Osteocyte (in vitro differentiated cells): ENCODE measurements at regions not wholly inside any gene's neighbourhood (a gene's known extent, or its start where the extent isn't known, plus 50 kb on each side); places are given as distances from the start of the nearest gene placed in this dataset.

Source experiments
- DNase-seq: peaks from one replicate; pipeline ENCODE4 v3.0.0; 2021; ENCODE audit warnings: mixed read lengths; ENCODE audit not compliant: unreplicated experiment; ENCODE audit errors: extremely low spot score
- H3K27ac Mint-ChIP-seq: one replicate; pipeline ENCODE4 v1.8.0; 2021; ENCODE audit warnings: mild to moderate bottlenecking, mixed read lengths; ENCODE audit not compliant: unreplicated experiment
- H3K27me3 Mint-ChIP-seq: one replicate; pipeline ENCODE4 v1.8.0; 2021; ENCODE audit warnings: mixed read lengths; ENCODE audit not compliant: unreplicated experiment
- H3K36me3 Mint-ChIP-seq: one replicate; pipeline ENCODE4 v1.8.0; 2021; ENCODE audit warnings: mixed read lengths; ENCODE audit not compliant: unreplicated experiment
- H3K4me1 Mint-ChIP-seq: one replicate; pipeline ENCODE4 v1.8.0; 2021; ENCODE audit warnings: mixed read lengths; ENCODE audit not compliant: unreplicated experiment
- H3K4me3 Mint-ChIP-seq: one replicate; pipeline ENCODE4 v1.8.0; 2021; ENCODE audit warnings: mild to moderate bottlenecking, moderate library complexity, mixed read lengths; ENCODE audit not compliant: unreplicated experiment
- H3K9me3 Mint-ChIP-seq: one replicate; pipeline ENCODE4 v1.8.0; 2021; ENCODE audit warnings: mixed read lengths; ENCODE audit not compliant: unreplicated experiment
- CTCF ChIP-seq: fragments of 200-600 bp; sonication (generic); IDR thresholded peaks from 2 replicates; pipeline ENCODE4 v1.5.0; 2021; ENCODE audit warnings: antibody characterized with exemption, mild to moderate bottlenecking, moderate library complexity

- Mint-ChIP-seq H3K4me1 (peaks cover 42% of the 10 kb centered on the region), H3K4me3 (no peak overlapping the region), H3K36me3 (no peaks in the 10 kb centered on the region), H3K27me3 (no peaks in the 10 kb centered on the region), H3K9me3 (no peaks in the 10 kb centered on the region), H3K27ac (peak overlapping the region; percentile 67)
- DNase-seq: no peak
- no peak for TF ChIP-seq CTCF
These were observed 199.5 kb upstream of the PLEKHG7 start for GRCh38 chr12:92503029-92503931.

- Mint-ChIP-seq H3K36me3 (no peaks in the 10 kb centered on the region), H3K27ac (no peak overlapping the region), H3K4me3 (no peak overlapping the region), H3K4me1 (peaks cover 42% of the 10 kb centered on the region), H3K27me3 (no peaks in the 10 kb centered on the region), H3K9me3 (no peaks in the 10 kb centered on the region)
- no peak for DNase-seq
- no peak for TF ChIP-seq CTCF
These were observed 200.3 kb upstream of the PLEKHG7 start for GRCh38 chr12:92502417-92503028.

- no peak overlapping the region for H3K27ac Mint-ChIP-seq
- TF ChIP-seq CTCF: no peak
These were observed 206.0 kb upstream of the PLEKHG7 start for GRCh38 chr12:92496790-92497189.

GRCh38 chr12:92495108-92495507, 207.7 kb upstream of the PLEKHG7 start:
- DNase-seq: no peak
- no peak for TF ChIP-seq CTCF
- H3K4me3 Mint-ChIP-seq: no peak overlapping the region
- H3K36me3 Mint-ChIP-seq: peaks cover 2% of the 10 kb centered on the region
- H3K4me1 Mint-ChIP-seq: no peaks in the 10 kb centered on the region
- no peak overlapping the region for H3K27ac Mint-ChIP-seq
- H3K27me3 Mint-ChIP-seq: no peaks in the 10 kb centered on the region
- H3K9me3 Mint-ChIP-seq: peaks cover 8% of the 10 kb centered on the region

More at GRCh38 chr12:92496790-92497189, 206.0 kb upstream of the PLEKHG7 start:
- H3K27me3 Mint-ChIP-seq: no peaks in the 10 kb centered on the region
- no peaks in the 10 kb centered on the region for H3K4me1 Mint-ChIP-seq
- no peak overlapping the region for H3K4me3 Mint-ChIP-seq
- H3K9me3 Mint-ChIP-seq: peaks cover 5% of the 10 kb centered on the region
- no peak for DNase-seq
- H3K36me3 Mint-ChIP-seq: no peaks in the 10 kb centered on the region

GRCh38 chr12:92493816-92494215, 209.0 kb upstream of the PLEKHG7 start:
- no peaks in the 10 kb centered on the region for H3K27me3 Mint-ChIP-seq
- no peak overlapping the region for H3K4me3 Mint-ChIP-seq
- no peaks in the 10 kb centered on the region for H3K4me1 Mint-ChIP-seq
- H3K27ac Mint-ChIP-seq: no peak overlapping the region
- no peak for DNase-seq
- peaks cover 8% of the 10 kb centered on the region for H3K9me3 Mint-ChIP-seq
- TF ChIP-seq CTCF: no peak
- peaks cover 2% of the 10 kb centered on the region for H3K36me3 Mint-ChIP-seq
